NCI-H82 treated with DMSO at 0.1 percent for 48 hours (cell line): ENCODE measurements at regions not wholly inside any gene's neighbourhood (a gene's known extent, or its start where the extent isn't known, plus 50 kb on each side); places are given as distances from the start of the nearest gene placed in this dataset.

Experiments used
- DNase-seq: peaks from one replicate; lab custom pipeline; 2025; ENCODE audit not compliant: unreplicated experiment; lab: John Stamatoyannopoulos, UW

GRCh38 chr17:27991462-27991993 lies 50.9 kb upstream of the NLK start:
- DNase-seq = no peak
